ENCODE measurements at regions not wholly inside any gene's neighbourhood (a gene's known extent, or its start where the extent isn't known, plus 50 kb on each side); places are given as distances from the start of the nearest gene placed in this dataset.

DNA sequence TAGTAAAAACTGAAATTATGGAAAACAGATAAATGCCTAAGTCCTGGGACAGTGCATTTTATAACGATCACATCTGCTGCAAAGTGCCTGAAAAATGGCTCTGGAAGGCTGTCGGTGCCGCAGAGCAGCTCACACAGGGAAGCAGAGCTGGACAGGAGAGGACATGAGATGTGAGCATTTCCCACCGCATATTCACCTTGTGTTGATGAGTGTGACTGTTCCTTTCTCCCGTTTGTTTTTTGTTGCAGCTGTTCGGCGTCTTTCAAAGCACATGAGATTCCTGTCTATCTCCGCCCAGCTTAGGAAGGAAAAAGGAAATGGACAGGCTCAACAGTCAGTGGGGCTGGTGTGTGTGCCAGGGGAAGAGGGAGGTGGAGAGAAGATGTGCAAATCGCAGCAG, 164.9 kb upstream of the SEMA6A start:
- Mint-ChIP-seq H3K27ac (ENCODE audit: unreplicated experiment) (no peak overlapping the region), H3K4me3 (ENCODE audit: unreplicated experiment) (no peak overlapping the region), H3K36me3 (ENCODE audit: low read depth) (no peaks in the 10 kb centered on the region), H3K9me3 (ENCODE audit: low read depth) (peaks cover 8% of the 10 kb centered on the region), H3K27me3 (ENCODE audit: low read depth) (peaks cover 2% of the 10 kb centered on the region), H3K4me1 (ENCODE audit: low read depth) (peaks cover 7% of the 10 kb centered on the region)
- no peak for DNase-seq (ENCODE audit: low spot score)
- TF ChIP-seq, protein P1, sequence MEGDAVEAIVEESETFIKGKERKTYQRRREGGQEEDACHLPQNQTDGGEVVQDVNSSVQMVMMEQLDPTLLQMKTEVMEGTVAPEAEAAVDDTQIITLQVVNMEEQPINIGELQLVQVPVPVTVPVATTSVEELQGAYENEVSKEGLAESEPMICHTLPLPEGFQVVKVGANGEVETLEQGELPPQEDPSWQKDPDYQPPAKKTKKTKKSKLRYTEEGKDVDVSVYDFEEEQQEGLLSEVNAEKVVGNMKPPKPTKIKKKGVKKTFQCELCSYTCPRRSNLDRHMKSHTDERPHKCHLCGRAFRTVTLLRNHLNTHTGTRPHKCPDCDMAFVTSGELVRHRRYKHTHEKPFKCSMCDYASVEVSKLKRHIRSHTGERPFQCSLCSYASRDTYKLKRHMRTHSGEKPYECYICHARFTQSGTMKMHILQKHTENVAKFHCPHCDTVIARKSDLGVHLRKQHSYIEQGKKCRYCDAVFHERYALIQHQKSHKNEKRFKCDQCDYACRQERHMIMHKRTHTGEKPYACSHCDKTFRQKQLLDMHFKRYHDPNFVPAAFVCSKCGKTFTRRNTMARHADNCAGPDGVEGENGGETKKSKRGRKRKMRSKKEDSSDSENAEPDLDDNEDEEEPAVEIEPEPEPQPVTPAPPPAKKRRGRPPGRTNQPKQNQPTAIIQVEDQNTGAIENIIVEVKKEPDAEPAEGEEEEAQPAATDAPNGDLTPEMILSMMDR (IDR thresholded peaks at IDR 0.05): no peak

DNA sequence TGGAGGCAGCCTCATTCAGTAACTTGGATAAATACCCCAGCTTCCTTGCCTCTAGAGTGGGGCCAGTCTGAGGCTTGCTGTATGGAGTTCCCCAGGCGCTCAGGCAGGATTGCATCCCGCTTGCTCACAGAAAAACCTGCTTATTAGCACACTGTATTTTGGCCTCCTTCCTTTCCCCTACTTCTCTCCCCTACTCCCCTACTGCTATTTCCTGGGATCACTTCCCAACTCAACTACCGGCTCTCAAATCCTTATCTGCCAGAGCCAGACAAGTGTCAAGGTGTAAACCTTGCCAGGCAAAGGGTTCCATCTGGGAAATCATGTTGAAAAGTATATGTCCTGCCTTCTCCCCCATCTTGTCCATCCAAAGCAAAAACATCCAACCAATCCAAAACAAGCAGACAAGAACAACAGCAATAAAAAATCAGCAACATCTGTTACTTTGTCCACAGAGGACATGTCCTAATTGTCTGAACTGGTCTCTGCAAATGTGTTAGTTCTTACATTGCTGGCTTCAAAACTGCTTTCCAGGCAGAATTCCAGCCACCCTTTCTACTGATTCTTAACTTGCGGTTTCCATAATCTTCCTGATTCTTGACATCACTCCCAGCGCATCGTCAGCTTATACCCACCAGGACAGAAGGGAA, 164.1 kb upstream of the SEMA6A start:
- Mint-ChIP-seq H3K27me3 (ENCODE audit: low read depth) (peaks cover 2% of the 10 kb centered on the region), H3K9me3 (ENCODE audit: low read depth) (peaks cover 4% of the 10 kb centered on the region), H3K4me1 (ENCODE audit: low read depth) (peaks cover 13% of the 10 kb centered on the region), H3K4me3 (ENCODE audit: unreplicated experiment) (no peak overlapping the region), H3K27ac (ENCODE audit: unreplicated experiment) (no peak overlapping the region), H3K36me3 (ENCODE audit: low read depth) (no peaks in the 10 kb centered on the region)
- TF ChIP-seq, protein P1 (IDR thresholded peaks at IDR 0.05): no peak
- DNase-seq (ENCODE audit: low spot score): no peak

DNA sequence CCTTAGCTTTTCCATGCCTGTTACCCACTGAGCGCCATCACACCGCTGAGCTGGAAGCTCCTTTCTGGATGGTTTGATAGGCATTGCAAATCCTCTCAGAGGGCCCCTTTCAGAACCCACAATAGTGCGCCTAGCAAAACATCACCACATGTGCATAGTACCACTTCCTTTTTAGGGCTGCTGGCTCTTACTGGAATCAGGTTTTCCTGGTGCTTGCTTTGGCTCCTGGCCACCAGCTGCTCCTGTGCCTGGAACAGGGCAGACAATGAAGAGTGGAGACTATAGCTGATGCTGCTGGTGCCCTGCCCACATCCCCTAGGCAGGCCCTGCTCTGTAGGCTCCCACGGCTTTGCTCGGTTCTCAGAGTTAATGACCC, 163.6 kb upstream of the SEMA6A start:
- H3K4me1 Mint-ChIP-seq (ENCODE audit: low read depth): peaks cover 18% of the 10 kb centered on the region
- H3K9me3 Mint-ChIP-seq (ENCODE audit: low read depth): no peaks in the 10 kb centered on the region

DNA sequence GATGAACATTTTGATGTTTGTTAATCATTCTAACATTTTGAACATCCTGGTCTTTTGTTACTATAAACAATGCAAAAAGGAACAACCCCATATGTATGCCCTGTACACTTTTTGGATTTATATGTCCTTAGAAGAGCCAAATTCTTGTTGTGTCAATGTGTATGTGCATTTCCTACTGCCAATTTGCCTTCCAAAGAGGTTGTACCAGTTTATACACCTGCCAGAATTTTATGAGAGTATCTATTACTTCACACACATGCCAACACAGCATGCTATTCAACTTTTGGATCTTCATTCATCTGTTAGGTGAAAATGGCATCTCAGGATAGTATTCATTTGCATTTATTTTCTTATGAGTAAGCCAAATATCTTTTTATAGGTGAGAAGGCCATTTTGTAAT, 162.0 kb upstream of the SEMA6A start:
- Mint-ChIP-seq H3K4me1 (ENCODE audit: low read depth) (peaks cover 19% of the 10 kb centered on the region), H3K36me3 (ENCODE audit: low read depth) (no peaks in the 10 kb centered on the region), H3K27ac (ENCODE audit: unreplicated experiment) (no peak overlapping the region), H3K9me3 (ENCODE audit: low read depth) (no peaks in the 10 kb centered on the region), H3K4me3 (ENCODE audit: unreplicated experiment) (no peak overlapping the region), H3K27me3 (ENCODE audit: low read depth) (peaks cover 2% of the 10 kb centered on the region)
- TF ChIP-seq, protein P1 (IDR thresholded peaks at IDR 0.05): no peak
- DNase-seq (ENCODE audit: low spot score): no peak

More for the DNA sequence above, 163.6 kb upstream of the SEMA6A start:
- TF ChIP-seq, protein P1 (IDR thresholded peaks at IDR 0.05): no peak
- Mint-ChIP-seq H3K36me3 (ENCODE audit: low read depth) (no peaks in the 10 kb centered on the region), H3K27me3 (ENCODE audit: low read depth) (peaks cover 2% of the 10 kb centered on the region), H3K27ac (ENCODE audit: unreplicated experiment) (no peak overlapping the region), H3K4me3 (ENCODE audit: unreplicated experiment) (no peak overlapping the region)
- no peak for DNase-seq (ENCODE audit: low spot score)

DNA sequence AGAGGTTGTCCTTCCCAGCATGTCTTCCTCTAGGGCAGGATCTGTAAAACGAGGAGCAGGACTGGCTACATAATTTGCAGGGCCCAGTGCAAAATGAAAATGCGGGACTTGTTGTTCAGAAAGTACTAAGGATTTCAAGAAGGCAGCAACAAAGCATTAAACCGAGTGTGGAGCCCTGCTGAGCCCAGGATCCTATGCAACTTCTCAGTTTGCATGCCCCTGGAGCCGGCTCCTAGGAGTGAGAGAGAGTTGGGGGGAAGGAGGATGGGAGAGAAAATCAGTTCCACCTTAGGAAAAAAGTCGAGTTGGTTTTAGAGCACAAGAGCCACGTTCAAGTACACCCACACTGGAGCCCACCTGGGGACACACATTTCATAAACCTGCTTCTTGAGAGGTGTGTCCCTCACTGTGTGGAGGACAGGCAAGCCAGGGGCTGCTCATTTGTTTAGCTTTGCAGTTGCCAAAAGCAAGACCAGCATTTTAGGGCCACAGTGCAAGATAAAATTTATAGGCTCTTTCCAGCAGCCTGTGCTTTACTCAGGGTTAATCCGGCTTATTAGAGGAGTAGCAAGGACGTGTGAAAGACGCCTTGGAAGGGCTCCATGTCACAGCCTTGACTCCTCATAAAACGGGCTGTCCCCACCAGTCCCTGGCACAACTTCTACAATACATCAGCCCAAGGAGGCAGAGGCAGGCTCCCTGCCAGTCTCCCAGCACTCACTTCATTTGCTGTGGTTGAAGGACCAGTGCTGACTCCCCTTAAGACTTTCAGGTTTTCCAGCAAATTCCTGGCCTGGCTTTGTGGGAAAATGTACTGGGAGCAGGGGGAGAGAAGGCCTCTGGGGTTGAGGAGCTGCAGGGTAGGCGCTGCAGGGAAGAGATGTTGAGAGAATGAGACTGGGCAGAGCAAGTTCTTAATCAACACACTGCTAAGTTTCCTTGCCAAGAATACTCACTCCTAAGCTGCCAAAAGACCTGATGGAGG, 159.7 kb upstream of the SEMA6A start:
- peak overlapping the region; percentile 2 for H3K27ac Mint-ChIP-seq (ENCODE audit: unreplicated experiment)
- peaks cover 19% of the 10 kb centered on the region for H3K4me1 Mint-ChIP-seq (ENCODE audit: low read depth)

More for the DNA sequence above, 159.7 kb upstream of the SEMA6A start:
- no peak for DNase-seq (ENCODE audit: low spot score)
- H3K27me3 Mint-ChIP-seq (ENCODE audit: low read depth): no peaks in the 10 kb centered on the region
- H3K4me3 Mint-ChIP-seq (ENCODE audit: unreplicated experiment): no peak overlapping the region
- H3K9me3 Mint-ChIP-seq (ENCODE audit: low read depth): no peaks in the 10 kb centered on the region
- no peaks in the 10 kb centered on the region for H3K36me3 Mint-ChIP-seq (ENCODE audit: low read depth)
- TF ChIP-seq, protein P1 (IDR thresholded peaks at IDR 0.05): no peak
